ENCODE measurements at regions not wholly inside any gene's neighbourhood (a gene's known extent, or its start where the extent isn't known, plus 50 kb on each side); places are given as distances from the start of the nearest gene placed in this dataset.

- Histone ChIP-seq H3K79me2 (ENCODE audit: insufficient read depth, low read length) (no peaks in the 10 kb centered on the region), H3K23me2 (ENCODE audit: insufficient read length, low read depth, low read length, poor library complexity, severe bottlenecking) (no peaks in the 10 kb centered on the region), H2BK20ac (ENCODE audit: low read depth, low read length, poor library complexity, severe bottlenecking) (no peak overlapping the region), H2BK15ac (ENCODE audit: low read depth, low read length) (no peak overlapping the region), H2BK5ac (ENCODE audit: insufficient read length, low read length) (no peak overlapping the region), H2AFZ (ENCODE audit: low read length) (no peak overlapping the region), H2AK5ac (ENCODE audit: insufficient read length, low read length) (no peak overlapping the region), H3K56ac (ENCODE audit: insufficient read length, low read depth, low read length) (no peak overlapping the region), H3K27me3 (ENCODE audit: insufficient read depth, low read length) (no peaks in the 10 kb centered on the region), H3K27ac (ENCODE audit: insufficient read length, low read depth, low read length) (no peak overlapping the region), H2BK12ac (ENCODE audit: insufficient read length, low read depth, low read length) (no peak overlapping the region), H3K9ac (ENCODE audit: extremely low read depth, insufficient read length, low read length) (no peak overlapping the region), H4K20me1 (ENCODE audit: control insufficient read depth, insufficient read depth, insufficient read length) (no peaks in the 10 kb centered on the region), H3K4ac (ENCODE audit: low read depth, low read length) (no peak overlapping the region), H3K4me1 (ENCODE audit: insufficient read depth, low read length) (no peaks in the 10 kb centered on the region; the same call in 1 of the 2 replicates), H3K4me2 (ENCODE audit: insufficient read depth, insufficient read length, low read length) (no peak overlapping the region), H4K8ac (replicated peaks; ENCODE audit: insufficient read length, low read depth, low read length) (no peak overlapping the region), H2BK120ac (ENCODE audit: low read depth, low read length, poor library complexity, severe bottlenecking) (no peak overlapping the region), H3K18ac (ENCODE audit: insufficient read length, low read depth, low read length) (no peak overlapping the region), H3T11ph (ENCODE audit: low read length) (no peak overlapping the region), H4K5ac (ENCODE audit: insufficient read length, low read depth, low read length) (no peak overlapping the region), H3K9me3 (ENCODE audit: control insufficient read depth, low read depth, low read length) (no peaks in the 10 kb centered on the region), H3K79me1 (ENCODE audit: insufficient read depth, low read depth, low read length, poor library complexity, severe bottlenecking) (no peaks in the 10 kb centered on the region), H4K91ac (ENCODE audit: insufficient read length, low read depth, low read length) (no peak overlapping the region), H3K23ac (ENCODE audit: insufficient read length, low read depth, low read length) (no peak overlapping the region), H3K14ac (ENCODE audit: insufficient read depth, low read length) (no peak overlapping the region)
- no peak overlapping the region for H3K4me3 Mint-ChIP-seq
- 100% methylated on average over 1 of the region's 1 CpG for WGBS (ENCODE audit: extremely low coverage, insufficient read length, low lambda C conversion rate)
- H3K9me3 Mint-ChIP-seq, result peaks cover 4 to 5% of the 10 kb centered on the region in 2 experiments; a peak in 3 of 5 replicates
- DNase-seq, result no peak
- H3K36me3 Mint-ChIP-seq (ENCODE audit: insufficient read depth in 1 of 3, low read depth in 3 of 3), result peaks cover 11 to 13% (median 11%) of the 10 kb centered on the region in 3 experiments; a peak in 6 of 7 replicates
- H3K4me1 Mint-ChIP-seq, result peaks cover 27 to 29% of the 10 kb centered on the region in 2 experiments
- H3K27me3 Mint-ChIP-seq (ENCODE audit: low read depth), result no peaks in the 10 kb centered on the region
- TF ChIP-seq CTCF (conservative IDR thresholded peaks at IDR 0.05), result no peak
- H3K27ac Mint-ChIP-seq, result no peak overlapping the region
These were observed 567.0 kb downstream of the RIT2 start for GRCh38 chr18:42548493-42548892.
